IMR-90 (cell line): ENCODE measurements at regions not wholly inside any gene's neighbourhood (a gene's known extent, or its start where the extent isn't known, plus 50 kb on each side); places are given as distances from the start of the nearest gene placed in this dataset.

ENCODE experiments used
- ATAC-seq: fragments of 200-7000 bp; cut with Tn5 transposase; 2 replicates; pipeline ENCODE4 v1.9.1; 2020; ENCODE audit warnings: low read depth, mild to moderate bottlenecking, moderate library complexity
- BruUV-seq: library from RNA; stranded (reverse); fragments of 400-500 nt; replicated peaks from 2 replicates; lab custom pipeline; 2021; lab: Mats Ljungman, UMichigan
- CTCF ChIA-PET: fragments of 300-600 bp; formaldehyde crosslinking; extraction: SDS; loops from one replicate; lab custom pipeline; 2021; ENCODE audit warnings: antibody characterized with exemption; lab: Yijun Ruan, JAX
- POLR2A ChIA-PET: fragments of 300-600 bp; sonication (Branson Sonifier 250); formaldehyde crosslinking; loops from one replicate; lab custom pipeline; 2022; ENCODE audit warnings: antibody characterized with exemption; ENCODE audit not compliant: unreplicated experiment; lab: Charles Lee
- DNase-seq: peaks from one replicate; pipeline ENCODE4 v3.0.0; 2013
- H2AFZ ChIP-seq: replicated peaks from 2 replicates; pipeline ENCODE3; 2013; ENCODE audit warnings: low read length, mild to moderate bottlenecking; ENCODE audit not compliant: poor library complexity
- H2AK5ac ChIP-seq: 2 replicates; pipeline ENCODE4 v1.6.1; 2013; ENCODE audit warnings: low read depth, low read length, inconsistent platforms
- H2AK9ac ChIP-seq: replicated peaks from 2 replicates; pipeline ENCODE3; 2013; ENCODE audit warnings: mild to moderate bottlenecking, low read depth, low read length, moderate library complexity; ENCODE audit not compliant: poor library complexity
- H2BK120ac ChIP-seq: 2 replicates; pipeline ENCODE4 v1.6.1; 2013; ENCODE audit warnings: low read depth, low read length, inconsistent platforms
- H2BK15ac ChIP-seq: 3 replicates; pipeline ENCODE4 v1.6.1; 2013; ENCODE audit warnings: low read depth, low read length, inconsistent platforms
- H2BK20ac ChIP-seq: 2 replicates; pipeline ENCODE4 v1.6.1; 2013; ENCODE audit warnings: low read depth, mild to moderate bottlenecking, inconsistent platforms, low read length, moderate library complexity
- H2BK5ac ChIP-seq: 2 replicates; pipeline ENCODE4 v1.6.1; 2013; ENCODE audit warnings: mild to moderate bottlenecking, low read depth, low read length, inconsistent platforms; ENCODE audit not compliant: poor library complexity, severe bottlenecking
- H3K14ac ChIP-seq: replicated peaks from 2 replicates; pipeline ENCODE4 v1.6.1; 2013; ENCODE audit warnings: low read depth, low read length, inconsistent platforms
- H3K18ac ChIP-seq: 2 replicates; pipeline ENCODE4 v1.6.1; 2013; ENCODE audit warnings: low read depth, low read length, control low read depth
- H3K23ac ChIP-seq: 2 replicates; pipeline ENCODE4 v1.6.1; 2013; ENCODE audit warnings: low read depth, low read length, inconsistent platforms
- H3K27ac ChIP-seq: 2 replicates; pipeline ENCODE4 v1.5.1; 2013; ENCODE audit warnings: mild to moderate bottlenecking, control low read depth, low read length; ENCODE audit not compliant: insufficient read depth
- H3K27me3 ChIP-seq: 2 replicates; pipeline ENCODE4 v1.6.1; 2013; ENCODE audit warnings: low read length; ENCODE audit not compliant: control insufficient read depth, insufficient read depth
- H3K36me3 ChIP-seq: 2 replicates; pipeline ENCODE4 v1.6.1; 2013; ENCODE audit warnings: low read length, mixed read lengths; ENCODE audit not compliant: control insufficient read depth, insufficient read depth
- H3K4ac ChIP-seq: 2 replicates; pipeline ENCODE4 v1.6.1; 2013; ENCODE audit warnings: low read depth, low read length, inconsistent platforms
- H3K4me1 ChIP-seq: 2 replicates; pipeline ENCODE4 v1.6.1; 2013; ENCODE audit warnings: low read length, mixed read lengths; ENCODE audit not compliant: control insufficient read depth, insufficient read depth
- H3K4me2 ChIP-seq: 2 replicates; pipeline ENCODE4 v1.6.1; 2013; ENCODE audit warnings: low read depth, mild to moderate bottlenecking, control low read depth, low read length, moderate library complexity
- H3K4me3 ChIP-seq: 2 replicates; pipeline ENCODE4 v1.5.1; 2013; ENCODE audit warnings: low read depth, mild to moderate bottlenecking, control low read depth, low read length, moderate library complexity; ENCODE audit not compliant: insufficient read depth
- H3K56ac ChIP-seq: 2 replicates; pipeline ENCODE4 v1.6.1; 2013; ENCODE audit warnings: low read length, inconsistent platforms; ENCODE audit not compliant: insufficient read depth; ENCODE audit errors: extremely low read depth
- H3K79me1 ChIP-seq, 2 experiments: 2 replicates each; pipeline ENCODE4 v1.6.1; 2013; ENCODE audit warnings: low read length in 2 of 2, inconsistent platforms in 1 of 2, low read depth in 1 of 2
- H3K9ac ChIP-seq: 2 replicates; pipeline ENCODE4 v1.6.1; 2013; ENCODE audit warnings: low read depth, low read length, control low read depth
- H3K9me1 ChIP-seq: 2 replicates; pipeline ENCODE4 v1.6.1; 2013; ENCODE audit warnings: low read length, inconsistent platforms; ENCODE audit not compliant: insufficient read depth
- H3K9me3 ChIP-seq: 2 replicates; pipeline ENCODE4 v1.6.1; 2013; ENCODE audit warnings: low read length; ENCODE audit not compliant: control insufficient read depth, insufficient read depth
- H4K20me1 ChIP-seq: 2 replicates; pipeline ENCODE4 v1.6.1; 2013; ENCODE audit warnings: low read length, inconsistent platforms; ENCODE audit not compliant: insufficient read depth
- H4K5ac ChIP-seq: 2 replicates; pipeline ENCODE4 v1.6.1; 2013; ENCODE audit warnings: mild to moderate bottlenecking, low read depth, low read length, control low read depth
- H4K8ac ChIP-seq, 2 experiments: 2 replicates each; pipeline ENCODE4 v1.6.1; 2013; ENCODE audit warnings: low read depth in 2 of 2, low read length in 2 of 2, control low read depth in 1 of 2, inconsistent platforms in 1 of 2
- H4K91ac ChIP-seq: 2 replicates; pipeline ENCODE4 v1.6.1; 2013; ENCODE audit warnings: low read depth, low read length, inconsistent platforms; ENCODE audit not compliant: insufficient read depth
- BHLHE40 ChIP-seq: fragments of 150-350 bp; IDR thresholded peaks from 2 replicates; pipeline ENCODE4 v1.6.1; 2016; ENCODE audit warnings: mild to moderate bottlenecking, low read depth, low read length
- CEBPB ChIP-seq: IDR thresholded peaks from 2 replicates; pipeline ENCODE4 v1.6.1; 2012; ENCODE audit warnings: low read depth, low read length, improper control_type of control experiment
- CHD1 ChIP-seq: IDR thresholded peaks from 2 replicates; pipeline ENCODE4 v1.6.1; 2012; ENCODE audit warnings: low read depth, low read length, improper control_type of control experiment
- CTCF ChIP-seq: conservative IDR thresholded peaks from 2 replicates; pipeline ENCODE4 v1.5.1; 2012; ENCODE audit warnings: mild to moderate bottlenecking, low read depth, low read length, improper control_type of control experiment
- FOS ChIP-seq: fragments of 150-350 bp; IDR thresholded peaks from 2 replicates; pipeline ENCODE4 v1.6.1; 2016; ENCODE audit warnings: low read depth, low read length
- MAFK ChIP-seq: IDR thresholded peaks from 2 replicates; pipeline ENCODE4 v1.6.1; 2012; ENCODE audit warnings: low read depth, low read length, improper control_type of control experiment
- MAZ ChIP-seq: IDR thresholded peaks from 2 replicates; pipeline ENCODE4 v1.6.1; 2012; ENCODE audit warnings: low read depth, mild to moderate bottlenecking, low read length, improper control_type of control experiment, moderate library complexity, borderline replicate concordance
- MXI1 ChIP-seq: IDR thresholded peaks from 2 replicates; pipeline ENCODE4 v1.6.1; 2012; ENCODE audit warnings: low read depth, mild to moderate bottlenecking, low read length, moderate library complexity, borderline replicate concordance
- NFE2L2 ChIP-seq: fragments of 150-350 bp; IDR thresholded peaks from 2 replicates; pipeline ENCODE4 v1.6.1; 2016; ENCODE audit warnings: low read depth, mild to moderate bottlenecking, low read length
- POLR2A ChIP-seq: IDR thresholded peaks from 2 replicates; pipeline ENCODE4 v1.6.1; 2012; ENCODE audit warnings: mild to moderate bottlenecking, low read depth, low read length
- RAD21 ChIP-seq: IDR thresholded peaks from 2 replicates; pipeline ENCODE4 v1.6.1; 2012; ENCODE audit warnings: low read length, improper control_type of control experiment
- RCOR1 ChIP-seq: IDR thresholded peaks from 2 replicates; pipeline ENCODE4 v1.6.1; 2012; ENCODE audit warnings: mild to moderate bottlenecking, low read length, improper control_type of control experiment; ENCODE audit not compliant: insufficient replicate concordance
- RFX5 ChIP-seq: IDR thresholded peaks from 2 replicates; pipeline ENCODE4 v1.8.0; 2012; ENCODE audit warnings: low read depth, mild to moderate bottlenecking, low read length, moderate library complexity
- SMC3 ChIP-seq: fragments of 150-350 bp; IDR thresholded peaks from 2 replicates; pipeline ENCODE4 v1.6.1; 2016; ENCODE audit warnings: low read depth, mild to moderate bottlenecking, antibody characterized with exemption, low read length, moderate library complexity
- USF2 ChIP-seq: fragments of 150-350 bp; IDR thresholded peaks from 2 replicates; pipeline ENCODE4 v1.6.1; 2017; ENCODE audit warnings: mild to moderate bottlenecking, antibody characterized with exemption, low read length, low read depth
- WGBS, 2 experiments: methylation state at CpG; one replicate each; pipeline versions ENCODE4 v1.1.5 to v1.1.7; 2013; ENCODE audit warnings: missing lambda C conversion rate in 2 of 2; ENCODE audit not compliant: insufficient read length in 1 of 2; ENCODE audit errors: extremely low coverage in 2 of 2; 5-methylcytosine and 5-hydroxymethylcytosine counted together
- dilution Hi-C: fragments of 300-500 bp; cut with HindIII; formaldehyde crosslinking; loops from one replicate; pipeline ENCODE4 v1.14.3; 2018; ENCODE audit warnings: low sequenced_read_pairs; ENCODE audit not compliant: unreplicated experiment
- in situ Hi-C: fragments of 300-500 bp; cut with MboI; formaldehyde crosslinking; loops from 3 replicates; pipeline ENCODE4 v1.14.3; 2019; ENCODE audit warnings: low sequenced_read_pairs, inconsistent platforms, mixed read lengths
- intact Hi-C: fragments of 100-400 bp; cut with micrococcal nuclease; formaldehyde crosslinking; loops from 2 replicates; pipeline ENCODE4 v1.10.0; 2022
- TF ChIP-seq, protein P1 (sequence below): fragments of 150-350 bp; IDR thresholded peaks from 2 replicates; pipeline ENCODE4 v1.6.1; 2016; ENCODE audit warnings: low read depth, mild to moderate bottlenecking, low read length, moderate library complexity, borderline replicate concordance

DNA sequence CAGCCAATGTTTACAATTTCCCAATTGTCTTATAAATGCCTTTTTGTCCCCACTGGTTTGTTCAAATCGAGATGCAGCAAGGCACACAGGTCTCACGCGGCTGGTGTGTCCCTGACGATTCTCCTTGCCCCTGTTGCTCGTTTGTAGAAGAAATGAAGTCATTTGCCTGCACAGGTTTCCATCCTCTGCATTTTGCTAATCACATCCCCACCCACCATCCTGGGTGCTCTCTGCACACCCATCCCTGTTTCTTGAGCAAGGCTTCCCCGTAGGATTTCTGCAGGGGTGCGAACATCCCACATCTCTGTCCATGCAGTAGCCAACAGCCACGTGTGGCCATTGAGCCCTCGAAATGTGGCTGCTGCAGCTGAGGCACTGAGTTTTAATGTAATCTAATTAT is 59.8 kb upstream of the SOX1 start:
- DNase-seq (no peak), ATAC-seq (no peak)
- no peak overlapping the region for H2AFZ ChIP-seq
- H3K23ac ChIP-seq = no peak overlapping the region
- H2BK5ac ChIP-seq = no peak overlapping the region
- no peak overlapping the region for H3K4me3 ChIP-seq
- WGBS, 2 experiments = no CpG with 5 or more reads among the region's 9 CpGs
- H3K9me1 ChIP-seq = no peaks in the 10 kb centered on the region
- H3K4me1 ChIP-seq = no peaks in the 10 kb centered on the region
- CTCF ChIA-PET = no interaction called here
- dilution Hi-C loops = no loop called here
- no peak overlapping the region for H4K5ac ChIP-seq
- H2AK9ac ChIP-seq = no peak overlapping the region
- H2BK120ac ChIP-seq = no peak overlapping the region
- in situ Hi-C loops = no loop called here
- intact Hi-C loops = no loop called here
- H4K8ac ChIP-seq = no peak overlapping the region
- no peak overlapping the region for H2BK15ac ChIP-seq
- no peak overlapping the region for H3K14ac ChIP-seq
- BruUV-seq = no TSS peak
- H3K79me1 ChIP-seq = no peaks in the 10 kb centered on the region
- POLR2A ChIA-PET = no interaction called here
- H3K9ac ChIP-seq = no peak overlapping the region
- H4K20me1 ChIP-seq = no peaks in the 10 kb centered on the region
- H2AK5ac ChIP-seq = no peak overlapping the region
- H3K27me3 ChIP-seq = no peaks in the 10 kb centered on the region
- H4K91ac ChIP-seq = no peak overlapping the region
- no peak for TF ChIP-seq POLR2A
- no peak for TF ChIP-seq MAZ
- no peak for TF ChIP-seq RFX5
- TF ChIP-seq RCOR1 = no peak
- no peak for TF ChIP-seq CTCF
- TF ChIP-seq CHD1 = no peak
- TF ChIP-seq SMC3 = no peak
- TF ChIP-seq BHLHE40 = no peak
- no peak for TF ChIP-seq NFE2L2
- TF ChIP-seq MXI1 = no peak
- no peak for TF ChIP-seq CEBPB
- TF ChIP-seq MAFK = no peak
- TF ChIP-seq, protein P1, sequence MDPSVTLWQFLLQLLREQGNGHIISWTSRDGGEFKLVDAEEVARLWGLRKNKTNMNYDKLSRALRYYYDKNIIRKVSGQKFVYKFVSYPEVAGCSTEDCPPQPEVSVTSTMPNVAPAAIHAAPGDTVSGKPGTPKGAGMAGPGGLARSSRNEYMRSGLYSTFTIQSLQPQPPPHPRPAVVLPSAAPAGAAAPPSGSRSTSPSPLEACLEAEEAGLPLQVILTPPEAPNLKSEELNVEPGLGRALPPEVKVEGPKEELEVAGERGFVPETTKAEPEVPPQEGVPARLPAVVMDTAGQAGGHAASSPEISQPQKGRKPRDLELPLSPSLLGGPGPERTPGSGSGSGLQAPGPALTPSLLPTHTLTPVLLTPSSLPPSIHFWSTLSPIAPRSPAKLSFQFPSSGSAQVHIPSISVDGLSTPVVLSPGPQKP = no peak
- TF ChIP-seq RAD21 = no peak
- TF ChIP-seq USF2 = no peak
- no peak for TF ChIP-seq FOS
- H2BK20ac ChIP-seq = no peak overlapping the region
- no peak overlapping the region for H3K4me2 ChIP-seq
- H3K56ac ChIP-seq = no peak overlapping the region
- H3K36me3 ChIP-seq = no peaks in the 10 kb centered on the region
- H3K4ac ChIP-seq = no peak overlapping the region
- peaks cover 40% of the 10 kb centered on the region for H3K9me3 ChIP-seq
- no peak overlapping the region for H3K18ac ChIP-seq
- H3K27ac ChIP-seq = no peak overlapping the region
